ENCODE measurements at regions not wholly inside any gene's neighbourhood (a gene's known extent, or its start where the extent isn't known, plus 50 kb on each side); places are given as distances from the start of the nearest gene placed in this dataset.

GRCh38 chr7:9201928-9202327 is 768.5 kb downstream of the NXPH1 start:
- Mint-ChIP-seq H3K4me1 (no peaks in the 10 kb centered on the region), H3K9me3 (no peaks in the 10 kb centered on the region), H3K36me3 (ENCODE audit: low read depth) (no peaks in the 10 kb centered on the region), H3K4me3 (no peak overlapping the region), H3K27ac (ENCODE audit: unreplicated experiment) (no peak overlapping the region), H3K27me3 (ENCODE audit: low read depth) (no peaks in the 10 kb centered on the region)
- no peak for TF ChIP-seq CTCF (conservative IDR thresholded peaks at IDR 0.05)
- no peak for DNase-seq (ENCODE audit: low read depth, low spot score)

- Mint-ChIP-seq H3K27me3 (ENCODE audit: low read depth) (no peaks in the 10 kb centered on the region), H3K9me3 (no peaks in the 10 kb centered on the region), H3K36me3 (ENCODE audit: low read depth) (no peaks in the 10 kb centered on the region), H3K4me1 (no peaks in the 10 kb centered on the region), H3K4me3 (no peak overlapping the region), H3K27ac (ENCODE audit: unreplicated experiment) (no peak overlapping the region)
- no peak for TF ChIP-seq CTCF (conservative IDR thresholded peaks at IDR 0.05)
- no peak for DNase-seq (ENCODE audit: low read depth, low spot score)
These were observed 771.2 kb downstream of the NXPH1 start for GRCh38 chr7:9204571-9204970.

DNA sequence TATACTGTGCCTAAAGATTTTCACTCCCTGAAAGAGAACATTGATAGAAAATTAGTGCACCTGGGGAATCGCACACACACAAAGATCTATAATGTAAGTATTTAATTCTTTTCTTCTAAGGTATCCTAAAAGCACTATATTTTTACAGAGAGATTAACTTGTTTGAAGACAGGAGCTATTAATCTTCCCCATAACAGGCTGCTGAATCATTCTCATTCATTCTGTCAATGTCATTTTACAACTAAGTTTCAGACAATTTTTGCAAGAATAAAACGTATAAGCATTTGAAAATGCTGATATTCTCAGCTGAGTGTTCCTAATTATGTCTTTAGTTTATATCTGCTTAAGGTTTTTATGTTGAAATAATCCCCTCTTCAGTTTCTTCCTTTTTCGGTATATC is 776.7 kb downstream of the NXPH1 start:
- no peak for TF ChIP-seq CTCF (conservative IDR thresholded peaks at IDR 0.05)
- Mint-ChIP-seq H3K9me3 (no peaks in the 10 kb centered on the region), H3K4me3 (no peak overlapping the region), H3K36me3 (ENCODE audit: low read depth) (no peaks in the 10 kb centered on the region), H3K27ac (ENCODE audit: unreplicated experiment) (no peak overlapping the region), H3K27me3 (ENCODE audit: low read depth) (no peaks in the 10 kb centered on the region), H3K4me1 (no peaks in the 10 kb centered on the region)
- no peak for DNase-seq (ENCODE audit: low read depth, low spot score)

- H3K9me3 Mint-ChIP-seq = no peaks in the 10 kb centered on the region
- H3K27ac Mint-ChIP-seq (ENCODE audit: unreplicated experiment) = no peak overlapping the region
- no peaks in the 10 kb centered on the region for H3K36me3 Mint-ChIP-seq (ENCODE audit: low read depth)
- H3K4me1 Mint-ChIP-seq = no peaks in the 10 kb centered on the region
- TF ChIP-seq CTCF (conservative IDR thresholded peaks at IDR 0.05) = no peak
- no peak for DNase-seq (ENCODE audit: low read depth, low spot score)
- H3K27me3 Mint-ChIP-seq (ENCODE audit: low read depth) = no peaks in the 10 kb centered on the region
- no peak overlapping the region for H3K4me3 Mint-ChIP-seq
These were observed 783.8 kb downstream of the NXPH1 start for GRCh38 chr7:9217204-9217603.

- no peak for DNase-seq (ENCODE audit: low read depth, low spot score)
- Mint-ChIP-seq H3K4me1 (peaks cover under 1% of the 10 kb centered on the region), H3K36me3 (ENCODE audit: low read depth) (no peaks in the 10 kb centered on the region), H3K9me3 (peaks cover 7% of the 10 kb centered on the region), H3K27me3 (ENCODE audit: low read depth) (no peaks in the 10 kb centered on the region), H3K27ac (ENCODE audit: unreplicated experiment) (no peak overlapping the region), H3K4me3 (no peak overlapping the region)
- TF ChIP-seq CTCF (conservative IDR thresholded peaks at IDR 0.05) = no peak
These were observed 793.1 kb downstream of the NXPH1 start for GRCh38 chr7:9226500-9226899.

DNA sequence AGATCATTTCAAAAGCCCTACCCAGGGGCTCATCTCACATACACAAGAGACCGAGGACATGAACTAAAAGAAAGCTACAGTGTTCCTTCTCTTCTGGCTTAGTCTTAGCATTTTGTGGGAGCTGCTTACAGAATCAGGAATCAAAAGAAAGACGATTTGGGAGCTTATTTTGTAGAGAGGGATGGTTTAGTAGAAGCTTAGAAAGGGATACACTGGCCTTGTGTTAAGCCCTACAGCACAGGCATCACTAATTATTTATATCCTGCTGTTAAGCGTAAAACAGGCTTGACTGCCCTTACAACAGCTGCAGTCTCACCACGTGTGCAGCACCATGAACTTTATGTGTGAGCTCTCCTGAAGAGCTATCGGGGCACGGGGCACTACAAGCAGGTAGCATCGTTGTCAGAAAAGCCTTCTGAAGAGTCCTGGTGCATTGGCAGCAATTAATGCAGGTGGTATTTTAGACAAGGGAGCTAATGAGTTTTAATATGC is 798.3 kb downstream of the NXPH1 start:
- no peak for DNase-seq (ENCODE audit: low read depth, low spot score)
- no peaks in the 10 kb centered on the region for H3K27me3 Mint-ChIP-seq (ENCODE audit: low read depth)
- H3K27ac Mint-ChIP-seq (ENCODE audit: unreplicated experiment) = no peak overlapping the region
- TF ChIP-seq CTCF (conservative IDR thresholded peaks at IDR 0.05) = no peak
- H3K9me3 Mint-ChIP-seq = no peaks in the 10 kb centered on the region
- no peaks in the 10 kb centered on the region for H3K36me3 Mint-ChIP-seq (ENCODE audit: low read depth)
- H3K4me1 Mint-ChIP-seq = peaks cover 5% of the 10 kb centered on the region
- no peak overlapping the region for H3K4me3 Mint-ChIP-seq

Measured in neural crest cell (in vitro differentiated cells).